ENCODE measurements at regions not wholly inside any gene's neighbourhood (a gene's known extent, or its start where the extent isn't known, plus 50 kb on each side); places are given as distances from the start of the nearest gene placed in this dataset.
"Not testable (repeated sequence)": the region's sequence is repeated elsewhere in the genome, so short reads cannot be mapped to it uniquely, and the experiment has no call there.

DNA sequence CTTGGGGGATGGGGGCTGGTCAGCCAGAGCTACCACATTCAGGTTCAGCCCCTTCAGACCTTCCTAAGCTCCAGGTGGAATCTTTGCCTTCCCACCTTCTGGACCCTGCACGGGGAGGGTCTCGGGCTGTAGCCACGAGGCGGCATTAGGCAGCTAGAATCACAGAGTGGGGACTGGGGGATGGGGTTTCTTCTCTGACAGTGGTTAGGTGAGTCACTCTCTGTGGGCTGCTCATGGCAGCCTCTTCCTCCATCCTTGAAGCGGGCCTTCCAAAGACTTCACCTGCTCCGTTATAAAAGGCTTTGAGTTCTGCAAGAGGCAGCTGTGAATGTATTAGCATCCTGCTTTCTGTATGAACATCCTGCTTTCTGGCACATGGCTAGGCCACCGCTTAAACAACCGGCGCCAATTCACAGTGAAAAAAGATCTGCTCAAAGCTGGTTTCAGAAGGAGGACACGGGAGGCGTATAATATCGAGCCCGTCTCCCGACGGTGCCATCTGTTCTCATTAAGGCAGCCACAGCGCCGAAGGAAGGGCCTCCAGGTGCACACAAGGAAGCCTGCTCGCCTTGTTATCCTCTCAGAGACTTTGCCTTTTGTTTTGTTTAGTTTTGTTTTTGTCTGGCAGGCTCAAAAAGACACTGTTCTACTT lies 74.3 kb upstream of the IGFBP7 start:
- TF ChIP-seq, protein P1, sequence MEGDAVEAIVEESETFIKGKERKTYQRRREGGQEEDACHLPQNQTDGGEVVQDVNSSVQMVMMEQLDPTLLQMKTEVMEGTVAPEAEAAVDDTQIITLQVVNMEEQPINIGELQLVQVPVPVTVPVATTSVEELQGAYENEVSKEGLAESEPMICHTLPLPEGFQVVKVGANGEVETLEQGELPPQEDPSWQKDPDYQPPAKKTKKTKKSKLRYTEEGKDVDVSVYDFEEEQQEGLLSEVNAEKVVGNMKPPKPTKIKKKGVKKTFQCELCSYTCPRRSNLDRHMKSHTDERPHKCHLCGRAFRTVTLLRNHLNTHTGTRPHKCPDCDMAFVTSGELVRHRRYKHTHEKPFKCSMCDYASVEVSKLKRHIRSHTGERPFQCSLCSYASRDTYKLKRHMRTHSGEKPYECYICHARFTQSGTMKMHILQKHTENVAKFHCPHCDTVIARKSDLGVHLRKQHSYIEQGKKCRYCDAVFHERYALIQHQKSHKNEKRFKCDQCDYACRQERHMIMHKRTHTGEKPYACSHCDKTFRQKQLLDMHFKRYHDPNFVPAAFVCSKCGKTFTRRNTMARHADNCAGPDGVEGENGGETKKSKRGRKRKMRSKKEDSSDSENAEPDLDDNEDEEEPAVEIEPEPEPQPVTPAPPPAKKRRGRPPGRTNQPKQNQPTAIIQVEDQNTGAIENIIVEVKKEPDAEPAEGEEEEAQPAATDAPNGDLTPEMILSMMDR (IDR thresholded peaks at IDR 0.05) = no peak
- TF ChIP-seq POLR2AphosphoS5 (IDR thresholded peaks at IDR 0.05; ENCODE audit: insufficient read depth in 1 of 2, low read depth in 1 of 2) (no peak), POLR2A (IDR thresholded peaks at IDR 0.05) (no peak)
- DNase-seq (ENCODE audit: extremely low spot score in 2 of 2) = no peak
- Histone ChIP-seq H3K27ac (no peak overlapping the region), H3K9me3 (no peaks in the 10 kb centered on the region), H3K36me3 (no peaks in the 10 kb centered on the region), H3K4me1 (no peaks in the 10 kb centered on the region), H3K27me3 (no peaks in the 10 kb centered on the region), H3K4me3 (no peak overlapping the region)
- intact Hi-C loops (cut with DNase I) = no loop called here

DNA sequence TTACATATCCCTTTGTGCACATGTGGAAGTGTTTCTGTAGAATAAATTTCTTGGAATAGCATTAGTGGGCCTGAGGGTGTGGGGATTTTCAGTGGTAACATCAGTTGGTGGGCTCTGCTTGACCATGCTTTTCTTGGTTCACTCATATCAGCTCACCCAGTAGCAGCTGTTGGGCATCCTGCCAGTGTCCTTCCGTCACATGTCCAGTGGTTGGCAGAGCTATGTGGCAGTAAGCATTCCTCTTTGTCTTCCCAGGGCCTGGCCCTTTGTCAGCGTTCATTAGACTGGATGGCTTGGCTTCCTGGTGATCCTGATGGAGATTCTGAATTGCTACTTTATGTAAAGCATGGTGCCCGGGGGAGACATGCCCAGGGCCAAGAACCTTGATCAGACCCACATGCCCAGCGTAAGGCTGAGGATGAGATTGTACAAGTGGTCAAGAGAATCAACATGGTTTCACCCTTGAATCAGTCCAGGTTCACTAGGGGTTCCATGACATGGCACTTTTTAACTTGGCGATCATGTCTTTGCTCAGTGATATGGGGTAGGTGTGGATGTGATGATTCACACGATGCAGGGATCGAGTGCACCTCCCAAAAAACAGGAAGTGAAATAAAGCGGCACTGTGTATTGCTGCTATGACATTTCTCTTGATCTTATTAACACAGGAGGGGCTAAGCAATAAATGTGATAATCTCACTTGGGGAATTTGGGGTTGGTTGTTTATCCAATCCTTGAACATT lies 72.1 kb upstream of the IGFBP7 start:
- no peaks in the 10 kb centered on the region for H3K36me3 ChIP-seq
- H3K9me3 ChIP-seq = no peaks in the 10 kb centered on the region
- no peak for DNase-seq (ENCODE audit: extremely low spot score in 2 of 2)
- no peak overlapping the region for H3K27ac ChIP-seq
- TF ChIP-seq POLR2AphosphoS5 (IDR thresholded peaks at IDR 0.05; ENCODE audit: insufficient read depth in 1 of 2, low read depth in 1 of 2) = no peak
- TF ChIP-seq, protein P1 (IDR thresholded peaks at IDR 0.05) = no peak
- no peak for TF ChIP-seq POLR2A (IDR thresholded peaks at IDR 0.05)
- intact Hi-C loops (cut with DNase I) = no loop called here
- H3K4me1 ChIP-seq = no peaks in the 10 kb centered on the region
- no peaks in the 10 kb centered on the region for H3K27me3 ChIP-seq
- no peak overlapping the region for H3K4me3 ChIP-seq

DNA sequence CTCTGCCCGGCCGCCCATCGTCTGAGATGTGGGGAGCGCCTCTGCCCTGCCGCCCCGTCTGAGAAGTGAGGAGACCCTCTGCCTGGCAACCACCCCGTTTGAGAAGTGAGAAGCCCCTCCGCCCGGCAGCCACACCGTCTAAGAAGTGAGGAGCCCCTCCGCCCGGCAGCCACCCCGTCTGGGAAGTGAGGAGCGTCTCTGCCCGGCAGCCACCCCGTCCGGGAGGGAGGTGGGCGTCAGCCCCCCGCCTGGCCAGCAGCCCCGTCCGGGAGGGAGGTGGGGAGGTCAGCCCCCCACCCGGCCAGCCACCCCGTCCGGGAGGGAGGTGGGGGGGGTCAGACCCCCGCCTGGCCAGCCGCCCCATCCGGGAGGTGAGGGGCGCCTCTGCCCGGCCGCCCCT lies 63.0 kb upstream of the IGFBP7 start:
- H3K4me3 ChIP-seq; H3K36me3 ChIP-seq; H3K27me3 ChIP-seq; H3K27ac ChIP-seq; H3K9me3 ChIP-seq; intact Hi-C loops (cut with DNase I); DNase-seq (ENCODE audit: extremely low spot score in 2 of 2); H3K4me1 ChIP-seq: not testable (repeated sequence)

DNA sequence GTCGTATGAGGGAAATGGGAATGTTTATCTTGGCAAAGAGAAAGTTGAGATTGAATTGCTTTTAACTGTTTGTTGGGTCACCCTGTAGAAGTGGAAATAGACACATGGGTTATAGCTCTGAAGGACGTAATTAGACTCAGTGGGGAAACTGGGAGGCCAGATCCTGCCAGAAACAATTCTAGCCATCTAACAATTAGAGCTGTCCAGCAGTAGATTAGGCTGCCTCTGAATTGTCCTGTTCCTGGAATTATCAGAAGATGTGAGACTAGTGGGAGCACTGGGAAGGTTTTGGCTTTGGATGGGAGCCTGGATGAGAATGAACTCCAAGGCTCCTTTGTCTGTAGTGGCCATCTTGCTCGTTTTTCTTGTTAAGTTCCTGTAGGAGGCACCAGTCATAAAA lies 61.9 kb upstream of the IGFBP7 start:
- no peaks in the 10 kb centered on the region for H3K9me3 ChIP-seq
- no peak for DNase-seq (ENCODE audit: extremely low spot score in 2 of 2)
- H3K27ac ChIP-seq = no peak overlapping the region
- H3K36me3 ChIP-seq = no peaks in the 10 kb centered on the region
- no peaks in the 10 kb centered on the region for H3K27me3 ChIP-seq
- intact Hi-C loops (cut with DNase I) = no loop called here
- TF ChIP-seq POLR2A (IDR thresholded peaks at IDR 0.05) (no peak), POLR2AphosphoS5 (IDR thresholded peaks at IDR 0.05; ENCODE audit: insufficient read depth in 1 of 2, low read depth in 1 of 2) (no peak)
- TF ChIP-seq, protein P1 (IDR thresholded peaks at IDR 0.05) = no peak
- no peak overlapping the region for H3K4me3 ChIP-seq
- H3K4me1 ChIP-seq = no peaks in the 10 kb centered on the region

DNA sequence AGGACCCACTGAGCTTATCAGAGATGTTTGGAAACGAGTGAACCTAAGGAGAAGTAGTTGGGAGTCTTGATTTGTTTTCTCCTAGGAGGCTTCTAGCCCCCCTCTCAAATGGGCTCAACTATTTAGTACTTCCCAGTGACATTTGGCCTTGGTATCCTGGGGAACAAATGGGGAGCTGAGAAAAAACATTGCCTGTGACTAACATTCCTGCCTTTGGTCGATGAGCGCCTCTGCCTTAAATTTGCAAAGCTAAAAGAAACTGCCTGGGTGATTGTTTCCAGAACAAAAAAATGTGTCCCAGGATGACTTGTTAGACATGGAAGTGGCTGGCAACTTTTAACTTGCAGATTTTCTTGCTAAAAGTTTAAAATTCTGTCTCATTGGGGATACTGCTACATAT lies 58.8 kb upstream of the IGFBP7 start:
- Histone ChIP-seq H3K36me3 (no peaks in the 10 kb centered on the region), H3K4me1 (peaks cover 7% of the 10 kb centered on the region), H3K27ac (no peak overlapping the region), H3K27me3 (no peaks in the 10 kb centered on the region), H3K9me3 (no peaks in the 10 kb centered on the region), H3K4me3 (no peak overlapping the region)
- intact Hi-C loops (cut with DNase I) = no loop called here
- TF ChIP-seq POLR2A (IDR thresholded peaks at IDR 0.05) (no peak), POLR2AphosphoS5 (IDR thresholded peaks at IDR 0.05; ENCODE audit: insufficient read depth in 1 of 2, low read depth in 1 of 2) (no peak)
- DNase-seq (ENCODE audit: extremely low spot score in 2 of 2) = no peak
